ENCODE measurements at regions not wholly inside any gene's neighbourhood (a gene's known extent, or its start where the extent isn't known, plus 50 kb on each side); places are given as distances from the start of the nearest gene placed in this dataset.
"Not testable (repeated sequence)": the region's sequence is repeated elsewhere in the genome, so short reads cannot be mapped to it uniquely, and the experiment has no call there.

DNA sequence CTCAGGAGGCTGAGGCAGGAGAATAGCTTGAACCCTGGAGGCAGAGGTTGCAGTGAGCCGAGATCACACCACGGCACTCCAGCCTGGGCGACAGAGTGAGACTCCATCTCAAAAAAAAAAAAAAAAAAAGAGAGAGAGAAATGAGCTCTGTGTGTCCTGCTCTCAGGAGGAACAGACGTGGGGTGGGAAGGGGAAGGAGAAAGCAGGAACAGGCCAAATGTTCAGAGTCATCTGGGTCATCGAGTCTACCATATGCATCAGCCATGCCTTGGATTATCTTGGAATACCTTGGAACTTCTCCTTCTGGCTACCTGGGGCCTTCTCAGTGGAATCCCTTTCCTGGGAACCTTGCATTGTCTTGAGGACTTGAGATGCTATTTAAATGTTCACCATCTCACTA lies 51.7 kb upstream of the ZFHX3 start:
- not testable (repeated sequence) for DNase-seq

Data from tongue (tissue), 1 donor.